Tibial nerve (tissue), 4 donors: ENCODE measurements at regions not wholly inside any gene's neighbourhood (a gene's known extent, or its start where the extent isn't known, plus 50 kb on each side); places are given as distances from the start of the nearest gene placed in this dataset.
"Not testable (repeated sequence)": the region's sequence is repeated elsewhere in the genome, so short reads cannot be mapped to it uniquely, and the experiment has no call there.

Experiments used
- DNase-seq, 2 donors: peaks; one replicate each; pipeline ENCODE4 v3.0.0-alpha.2; 2019; ENCODE audit warnings: low spot score in 2 of 2
- H3K27ac ChIP-seq, 4 donors: fragments of 200-600 bp; sonication (generic) in 3 of 4; one replicate each; pipeline ENCODE4 v1.5.1; 2017 to 2019; ENCODE audit warnings: mild to moderate bottlenecking in 1 of 4
- H3K27me3 ChIP-seq, 2 donors: fragments of 200-600 bp; sonication (generic) in 1 of 2; one replicate each; pipeline versions ENCODE4 v1.5.1 to v1.6.0; 2017 to 2019
- H3K36me3 ChIP-seq, 3 donors: fragments of 200-600 bp; sonication (generic); one replicate each; pipeline ENCODE4 v1.5.1; 2018 to 2019
- H3K4me1 ChIP-seq, 4 donors: fragments of 200-600 bp; sonication (generic) in 3 of 4; one replicate each; pipeline ENCODE4 v1.5.1; 2017 to 2019
- H3K4me3 ChIP-seq, 4 donors: fragments of 200-600 bp; sonication (generic) in 3 of 4; one replicate each; pipeline ENCODE4 v1.5.1; 2017 to 2019; ENCODE audit warnings: mild to moderate bottlenecking in 1 of 4, moderate library complexity in 1 of 4
- H3K9me3 ChIP-seq, 4 donors: fragments of 200-600 bp; sonication (generic) in 3 of 4; one replicate each; pipeline ENCODE4 v1.5.1; 2017 to 2019
- CTCF ChIP-seq, 5 experiments: fragments of 200-600 bp in 3 of 5; fragments of 450-650 bp in 2 of 5; sonication (generic) in 3 of 5; IDR thresholded peaks; one replicate each; pipeline ENCODE4 v1.5.1; 2016 to 2019; ENCODE audit warnings: antibody characterized with exemption in 5 of 5, mild to moderate bottlenecking in 3 of 5, moderate library complexity in 2 of 5
- EP300 ChIP-seq, 2 donors: sonication (generic); formaldehyde crosslinking; IDR thresholded peaks; one replicate each; pipeline ENCODE4 v1.6.1; 2017; ENCODE audit warnings: antibody characterized with exemption in 2 of 2, mild to moderate bottlenecking in 1 of 2
- POLR2A ChIP-seq, 2 donors: fragments of 450-650 bp; IDR thresholded peaks; one replicate each; pipeline ENCODE4 v1.6.1; 2017; ENCODE audit warnings: antibody characterized with exemption in 2 of 2, mild to moderate bottlenecking in 2 of 2, moderate library complexity in 2 of 2
- WGBS, 2 donors: methylation state at CpG; one replicate each; pipeline ENCODE4 v1.1.5; 2018; 5-methylcytosine and 5-hydroxymethylcytosine counted together

DNA sequence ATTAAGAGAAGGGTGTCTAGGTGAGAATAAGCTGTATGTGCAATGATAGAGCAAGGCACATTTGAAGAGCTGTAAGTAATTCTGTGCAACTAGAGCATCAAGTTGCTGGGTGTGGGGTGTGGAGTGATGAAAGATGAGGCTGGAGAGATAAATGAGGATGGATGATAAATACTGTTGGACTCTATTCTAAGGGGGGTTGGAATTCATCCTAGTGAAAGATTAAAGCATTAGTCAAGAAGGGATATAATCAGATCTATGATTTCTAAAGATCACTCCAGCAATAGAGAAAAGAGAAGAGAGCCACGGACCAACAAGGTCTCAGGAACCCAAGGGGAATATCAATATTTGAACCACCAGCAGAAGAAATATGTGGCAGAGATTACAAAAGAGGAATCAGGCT is 415.0 kb upstream of the RPS6KA3 start:
- TF ChIP-seq EP300 (IDR thresholded peaks at IDR 0.05): no peak
- no peak for TF ChIP-seq POLR2A (IDR thresholded peaks at IDR 0.05)
- TF ChIP-seq CTCF (IDR thresholded peaks at IDR 0.05): no peak
- 33 to 77% methylated on average over 1 of the region's 1 CpG for WGBS, 2 donors
- H3K4me3 ChIP-seq: no peak overlapping the region

GRCh38 chrX:20680998-20681397 is 414.3 kb upstream of the RPS6KA3 start:
- H3K36me3 ChIP-seq: no peaks in the 10 kb centered on the region
- TF ChIP-seq EP300 (IDR thresholded peaks at IDR 0.05) (no peak), POLR2A (IDR thresholded peaks at IDR 0.05) (no peak), CTCF (IDR thresholded peaks at IDR 0.05) (no peak)
- H3K27me3 ChIP-seq: no peaks in the 10 kb centered on the region
- no peaks in the 10 kb centered on the region for H3K4me1 ChIP-seq
- no peaks in the 10 kb centered on the region for H3K9me3 ChIP-seq
- no peak overlapping the region for H3K4me3 ChIP-seq
- no peak overlapping the region for H3K27ac ChIP-seq
- no peak for DNase-seq

More for the DNA sequence above, 415.0 kb upstream of the RPS6KA3 start:
- no peaks in the 10 kb centered on the region for H3K27me3 ChIP-seq
- no peaks in the 10 kb centered on the region for H3K9me3 ChIP-seq
- H3K36me3 ChIP-seq: no peaks in the 10 kb centered on the region
- no peak for DNase-seq
- H3K4me1 ChIP-seq: no peaks in the 10 kb centered on the region
- H3K27ac ChIP-seq: no peak overlapping the region

DNA sequence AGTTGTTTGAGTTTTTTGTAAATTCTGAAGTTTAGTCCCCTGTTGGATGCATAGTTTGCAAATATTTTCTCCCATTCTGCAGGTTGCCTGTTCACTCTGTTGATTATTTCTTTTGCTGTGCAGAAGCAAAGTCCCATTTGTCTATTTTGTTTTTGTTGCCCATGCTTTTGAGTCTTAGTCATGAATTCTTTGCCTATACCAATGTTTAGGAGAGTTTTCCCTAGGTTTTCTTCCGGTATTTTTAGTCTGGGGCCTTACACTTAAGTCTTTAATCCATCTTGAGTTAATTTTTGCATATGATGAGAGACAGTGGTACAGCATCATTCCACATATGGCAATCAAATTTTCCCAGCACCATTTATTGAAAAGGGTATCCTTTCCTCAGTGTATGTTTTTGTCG is 405.8 kb upstream of the RPS6KA3 start:
- no peaks in the 10 kb centered on the region for H3K36me3 ChIP-seq
- H3K27ac ChIP-seq: no peak overlapping the region
- no peak for DNase-seq
- H3K9me3 ChIP-seq: no peaks in the 10 kb centered on the region
- peaks cover 0 to 1% of the 10 kb centered on the region in 2 donors for H3K27me3 ChIP-seq
- TF ChIP-seq EP300 (IDR thresholded peaks at IDR 0.05) (no peak), CTCF (IDR thresholded peaks at IDR 0.05) (no peak), POLR2A (IDR thresholded peaks at IDR 0.05) (no peak)
- no peak overlapping the region for H3K4me3 ChIP-seq
- H3K4me1 ChIP-seq: no peaks in the 10 kb centered on the region
- 72 to 92% methylated on average over 2 of the region's 2 CpGs for WGBS, 2 donors

- 39 to 45% methylated on average over 3 of the region's 3 CpGs for WGBS, 2 donors
- H3K4me1 ChIP-seq, H3K27ac ChIP-seq, H3K36me3 ChIP-seq, H3K9me3 ChIP-seq, H3K27me3 ChIP-seq, H3K4me3 ChIP-seq, DNase-seq: not testable (repeated sequence)
Measured at GRCh38 chrX:20671746-20672145, 405.0 kb upstream of the RPS6KA3 start.

- no peak for DNase-seq
- Histone ChIP-seq H3K36me3 (no peaks in the 10 kb centered on the region), H3K27ac (no peak overlapping the region), H3K27me3 (peaks cover 0 to 4% of the 10 kb centered on the region in 2 donors), H3K9me3 (no peaks in the 10 kb centered on the region), H3K4me3 (no peak overlapping the region), H3K4me1 (no peaks in the 10 kb centered on the region)
- TF ChIP-seq POLR2A (IDR thresholded peaks at IDR 0.05): no peak
- no peak for TF ChIP-seq CTCF (IDR thresholded peaks at IDR 0.05)
- no peak for TF ChIP-seq EP300 (IDR thresholded peaks at IDR 0.05)
- whole genome bisulfite sequencing, 2 donors: 76 to 86% methylated on average over 3 of the region's 3 CpGs
Measured at GRCh38 chrX:20670611-20671010, 403.9 kb upstream of the RPS6KA3 start.

GRCh38 chrX:20668550-20668949 is 401.8 kb upstream of the RPS6KA3 start:
- Histone ChIP-seq H3K4me1 (no peaks in the 10 kb centered on the region), H3K4me3 (no peak overlapping the region), H3K36me3 (no peaks in the 10 kb centered on the region), H3K27me3 (peaks cover 0 to 8% of the 10 kb centered on the region in 2 donors), H3K9me3 (no peaks in the 10 kb centered on the region), H3K27ac (no peak overlapping the region)
- no peak for DNase-seq
- 63 to 88% methylated on average over 1 of the region's 1 CpG for WGBS, 2 donors
- TF ChIP-seq EP300 (IDR thresholded peaks at IDR 0.05) (no peak), CTCF (IDR thresholded peaks at IDR 0.05) (no peak), POLR2A (IDR thresholded peaks at IDR 0.05) (no peak)
